Activated CD4-positive, alpha-beta memory T cell treated with anti-CD3 and anti-CD28 coated beads, Interleukin-2, amount 10 ng/mL, durations not matched to agents 7 days and 5 days (primary cell): ENCODE measurements at regions not wholly inside any gene's neighbourhood (a gene's known extent, or its start where the extent isn't known, plus 50 kb on each side); places are given as distances from the start of the nearest gene placed in this dataset.

Experiments
- CTCF ChIA-PET: fragments of 350-600 bp; sonication (Branson Sonifier 250); formaldehyde crosslinking; loops from one replicate; lab custom pipeline; 2021; ENCODE audit warnings: antibody characterized with exemption, inconsistent platforms; lab: Charles Lee
- POLR2A ChIA-PET: fragments of 350-600 bp; sonication (Branson Sonifier 250); formaldehyde crosslinking; loops from one replicate; lab custom pipeline; 2021; ENCODE audit warnings: antibody characterized with exemption; lab: Charles Lee
- DNase-seq: peaks from one replicate; pipeline ENCODE4 v3.0.0-alpha.2; 2020
- H3K27ac Mint-ChIP-seq: one replicate; pipeline ENCODE4 v1.8.0; 2021; ENCODE audit warnings: mild to moderate bottlenecking, mixed read lengths
- H3K27me3 Mint-ChIP-seq: one replicate; pipeline ENCODE4 v1.8.0; 2021; ENCODE audit warnings: mixed read lengths
- H3K36me3 Mint-ChIP-seq: one replicate; pipeline ENCODE4 v1.8.0; 2021; ENCODE audit warnings: low read depth, mixed read lengths
- H3K4me1 Mint-ChIP-seq: one replicate; pipeline ENCODE4 v1.8.0; 2021; ENCODE audit warnings: mixed read lengths
- H3K4me3 Mint-ChIP-seq: one replicate; pipeline ENCODE4 v1.8.0; 2021; ENCODE audit warnings: mild to moderate bottlenecking, mixed read lengths
- H3K9me3 Mint-ChIP-seq: one replicate; pipeline ENCODE4 v1.8.0; 2021; ENCODE audit warnings: mixed read lengths

DNA sequence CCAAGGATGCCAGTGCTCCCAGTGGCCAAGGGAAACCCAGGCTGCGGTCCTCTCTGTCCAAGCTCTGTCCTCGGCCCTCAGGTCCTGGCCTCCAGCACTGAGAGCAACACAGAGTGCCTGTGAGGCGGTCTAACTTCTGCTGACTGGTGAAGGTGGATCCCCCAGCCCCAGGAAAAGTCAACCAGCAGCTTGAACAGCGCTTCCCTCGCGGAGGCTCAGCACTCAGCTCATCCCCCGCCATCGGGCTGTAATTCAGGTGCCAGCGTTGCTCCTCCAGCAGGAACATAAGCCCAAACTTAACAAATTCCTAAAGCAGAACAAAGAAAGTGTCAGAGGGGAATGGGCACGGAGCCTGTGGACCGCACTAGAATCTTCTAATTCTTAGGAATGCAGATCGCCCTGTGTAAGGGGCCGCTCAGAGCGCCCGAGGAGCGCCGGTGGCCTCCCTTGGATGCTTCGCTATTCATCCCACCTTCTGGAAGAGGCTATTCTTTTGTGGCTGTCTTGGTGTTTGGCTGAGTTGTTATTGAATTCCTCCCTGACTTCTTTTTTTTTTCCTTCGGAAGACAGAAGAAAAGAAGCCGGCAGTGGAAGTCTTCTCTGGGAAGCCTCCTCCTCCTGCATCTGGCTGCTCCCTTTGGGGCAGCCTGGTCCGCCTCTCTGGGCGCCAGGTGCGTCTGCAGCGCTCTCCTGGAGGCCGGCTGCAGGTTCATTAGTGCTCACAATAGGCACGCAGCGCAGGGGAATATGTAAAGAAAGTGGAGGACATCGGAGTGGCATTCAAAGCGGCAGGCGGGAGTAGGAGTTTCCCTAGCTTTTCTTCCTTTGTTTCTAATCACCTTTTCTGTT is 905.6 kb downstream of the TSN start:
- POLR2A ChIA-PET = no interaction called here

GRCh38 chr2:122663620-122664019 is 908.2 kb downstream of the TSN start:
- no peaks in the 10 kb centered on the region for H3K4me1 Mint-ChIP-seq
- H3K4me3 Mint-ChIP-seq = no peak overlapping the region
- ChIA-PET CTCF (no interaction called here), POLR2A (no interaction called here)
- H3K9me3 Mint-ChIP-seq = no peaks in the 10 kb centered on the region
- no peak for DNase-seq
- H3K27ac Mint-ChIP-seq = no peak overlapping the region
- H3K36me3 Mint-ChIP-seq = no peaks in the 10 kb centered on the region
- no peaks in the 10 kb centered on the region for H3K27me3 Mint-ChIP-seq

More for the DNA sequence above, 905.6 kb downstream of the TSN start:
- Mint-ChIP-seq H3K4me3 (no peak overlapping the region), H3K36me3 (no peaks in the 10 kb centered on the region), H3K9me3 (no peaks in the 10 kb centered on the region), H3K4me1 (no peaks in the 10 kb centered on the region), H3K27me3 (no peaks in the 10 kb centered on the region), H3K27ac (no peak overlapping the region)
- no peak for DNase-seq
- CTCF ChIA-PET = no interaction called here

- ChIA-PET CTCF (no interaction called here), POLR2A (no interaction called here)
- Mint-ChIP-seq H3K4me1 (no peaks in the 10 kb centered on the region), H3K27me3 (no peaks in the 10 kb centered on the region), H3K36me3 (no peaks in the 10 kb centered on the region), H3K9me3 (no peaks in the 10 kb centered on the region), H3K4me3 (no peak overlapping the region), H3K27ac (no peak overlapping the region)
- DNase-seq = no peak
These were observed 914.2 kb downstream of the TSN start for GRCh38 chr2:122669627-122670026.

- DNase-seq = no peak
- no peaks in the 10 kb centered on the region for H3K27me3 Mint-ChIP-seq
- H3K27ac Mint-ChIP-seq = no peak overlapping the region
- H3K36me3 Mint-ChIP-seq = no peaks in the 10 kb centered on the region
- POLR2A ChIA-PET = no interaction called here
- CTCF ChIA-PET = no interaction called here
- no peak overlapping the region for H3K4me3 Mint-ChIP-seq
- H3K4me1 Mint-ChIP-seq = no peaks in the 10 kb centered on the region
- H3K9me3 Mint-ChIP-seq = peaks cover 2% of the 10 kb centered on the region
These were observed 915.4 kb downstream of the TSN start for GRCh38 chr2:122670897-122671296.

- CTCF ChIA-PET = no interaction called here
- Mint-ChIP-seq H3K27me3 (no peaks in the 10 kb centered on the region), H3K4me1 (no peaks in the 10 kb centered on the region), H3K9me3 (peaks cover 5% of the 10 kb centered on the region), H3K4me3 (no peak overlapping the region), H3K36me3 (no peaks in the 10 kb centered on the region), H3K27ac (no peak overlapping the region)
- no peak for DNase-seq
- POLR2A ChIA-PET = interaction anchor here (0.7 kb wide), 1 partner anchor 1774 kb away, joined by 3 read pairs; no protein-coding TSS in a partner anchor
These were observed 925.2 kb downstream of the TSN start for GRCh38 chr2:122680662-122681061.

DNA sequence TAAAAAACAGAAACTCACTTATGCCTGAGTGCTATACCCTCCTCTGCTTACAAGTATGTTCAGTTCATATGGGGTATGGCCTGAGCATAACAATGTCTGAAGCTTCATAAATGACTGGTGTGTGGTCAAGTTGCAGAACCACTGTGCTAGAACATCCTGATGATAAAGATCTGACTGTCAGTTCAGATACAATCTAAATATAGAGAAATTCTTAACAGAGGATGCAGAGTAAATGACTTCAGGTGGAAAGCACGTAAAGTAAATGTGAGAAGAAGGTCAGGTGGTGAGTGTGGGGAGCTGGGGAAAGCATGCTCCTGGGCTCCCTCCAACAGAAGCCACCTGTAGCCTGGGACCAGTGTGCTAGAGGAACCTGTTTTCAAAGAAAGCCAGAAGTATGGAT is 926.2 kb downstream of the TSN start:
- H3K27me3 Mint-ChIP-seq = no peaks in the 10 kb centered on the region
- POLR2A ChIA-PET = no interaction called here
- H3K4me1 Mint-ChIP-seq = no peaks in the 10 kb centered on the region
- DNase-seq = no peak
- peaks cover 6% of the 10 kb centered on the region for H3K9me3 Mint-ChIP-seq
- no peak overlapping the region for H3K27ac Mint-ChIP-seq
- no peak overlapping the region for H3K4me3 Mint-ChIP-seq
- CTCF ChIA-PET = no interaction called here
- H3K36me3 Mint-ChIP-seq = no peaks in the 10 kb centered on the region

- no peaks in the 10 kb centered on the region for H3K27me3 Mint-ChIP-seq
- CTCF ChIA-PET = no interaction called here
- H3K4me1 Mint-ChIP-seq = no peaks in the 10 kb centered on the region
- no peak for DNase-seq
- POLR2A ChIA-PET = no interaction called here
- no peak overlapping the region for H3K4me3 Mint-ChIP-seq
- H3K36me3 Mint-ChIP-seq = no peaks in the 10 kb centered on the region
- H3K9me3 Mint-ChIP-seq = peaks cover 6% of the 10 kb centered on the region
- no peak overlapping the region for H3K27ac Mint-ChIP-seq
These were observed 926.9 kb downstream of the TSN start for GRCh38 chr2:122682356-122682755.

DNA sequence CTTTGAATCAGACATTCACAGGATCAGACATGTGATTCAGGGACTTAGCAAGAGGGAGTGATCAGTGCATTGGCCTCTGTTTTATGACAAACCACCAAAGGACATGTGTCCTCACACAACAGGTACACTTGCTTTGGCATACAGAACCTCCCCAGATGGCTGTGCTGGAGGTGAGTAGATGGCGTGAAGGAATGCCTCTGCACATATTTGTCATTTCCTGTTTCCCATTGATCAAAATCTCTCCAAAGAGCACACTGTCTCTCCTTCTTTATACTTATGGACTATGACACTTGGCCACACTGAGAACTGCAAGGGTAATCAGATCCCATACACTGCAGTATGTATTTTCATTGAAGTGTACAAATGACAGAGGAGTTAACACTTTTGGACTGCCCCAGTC is 927.6 kb downstream of the TSN start:
- ChIA-PET CTCF (no interaction called here), POLR2A (no interaction called here)
- no peaks in the 10 kb centered on the region for H3K4me1 Mint-ChIP-seq
- no peaks in the 10 kb centered on the region for H3K36me3 Mint-ChIP-seq
- H3K4me3 Mint-ChIP-seq = no peak overlapping the region
- peaks cover 6% of the 10 kb centered on the region for H3K9me3 Mint-ChIP-seq
- no peak overlapping the region for H3K27ac Mint-ChIP-seq
- no peaks in the 10 kb centered on the region for H3K27me3 Mint-ChIP-seq
- DNase-seq = no peak

- Mint-ChIP-seq H3K4me3 (no peak overlapping the region), H3K4me1 (no peaks in the 10 kb centered on the region), H3K27me3 (no peaks in the 10 kb centered on the region), H3K27ac (no peak overlapping the region), H3K9me3 (no peaks in the 10 kb centered on the region), H3K36me3 (no peaks in the 10 kb centered on the region)
- no peak for DNase-seq
- ChIA-PET POLR2A (no interaction called here), CTCF (no interaction called here)
These were observed 937.1 kb downstream of the TSN start for GRCh38 chr2:122692400-122693083.

DNA sequence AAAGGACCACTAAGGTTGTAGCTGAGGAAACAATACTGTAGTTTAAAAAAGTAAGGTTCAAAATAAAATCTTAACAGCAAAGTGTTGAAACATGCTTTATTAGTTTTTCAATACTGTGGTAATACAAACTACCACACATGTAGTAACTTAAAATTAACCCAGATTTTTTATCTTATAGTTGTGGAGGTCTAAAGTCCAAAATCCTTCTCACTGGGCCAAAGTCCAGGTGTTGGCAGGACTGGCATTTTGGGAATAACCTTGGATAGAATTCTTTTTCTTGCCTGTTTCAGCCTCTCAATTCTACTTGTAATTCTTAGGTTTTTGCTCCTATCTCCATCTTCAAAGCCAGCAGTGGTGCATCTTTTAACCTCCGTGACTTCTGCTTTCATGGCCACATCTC is 942.0 kb downstream of the TSN start:
- Mint-ChIP-seq H3K27ac (no peak overlapping the region), H3K4me3 (no peak overlapping the region), H3K36me3 (no peaks in the 10 kb centered on the region), H3K9me3 (no peaks in the 10 kb centered on the region), H3K27me3 (no peaks in the 10 kb centered on the region), H3K4me1 (no peaks in the 10 kb centered on the region)
- POLR2A ChIA-PET = no interaction called here
- CTCF ChIA-PET = no interaction called here
- DNase-seq = no peak

- POLR2A ChIA-PET = no interaction called here
- CTCF ChIA-PET = no interaction called here
- H3K4me1 Mint-ChIP-seq = no peaks in the 10 kb centered on the region
- H3K27me3 Mint-ChIP-seq = no peaks in the 10 kb centered on the region
- no peak overlapping the region for H3K4me3 Mint-ChIP-seq
- DNase-seq = no peak
- no peaks in the 10 kb centered on the region for H3K36me3 Mint-ChIP-seq
- H3K27ac Mint-ChIP-seq = no peak overlapping the region
- H3K9me3 Mint-ChIP-seq = no peaks in the 10 kb centered on the region
These were observed 948.2 kb downstream of the TSN start for GRCh38 chr2:122703676-122704075.

- no peak overlapping the region for H3K4me3 Mint-ChIP-seq
- no peaks in the 10 kb centered on the region for H3K4me1 Mint-ChIP-seq
- no peak overlapping the region for H3K27ac Mint-ChIP-seq
- H3K36me3 Mint-ChIP-seq = no peaks in the 10 kb centered on the region
- ChIA-PET POLR2A (no interaction called here), CTCF (no interaction called here)
- H3K27me3 Mint-ChIP-seq = no peaks in the 10 kb centered on the region
- no peaks in the 10 kb centered on the region for H3K9me3 Mint-ChIP-seq
- DNase-seq = no peak
These were observed 948.7 kb downstream of the TSN start for GRCh38 chr2:122704109-122704563.

- no peaks in the 10 kb centered on the region for H3K4me1 Mint-ChIP-seq
- no peak overlapping the region for H3K27ac Mint-ChIP-seq
- DNase-seq = no peak
- CTCF ChIA-PET = no interaction called here
- H3K9me3 Mint-ChIP-seq = peaks cover 2% of the 10 kb centered on the region
- no peaks in the 10 kb centered on the region for H3K36me3 Mint-ChIP-seq
- H3K4me3 Mint-ChIP-seq = no peak overlapping the region
- POLR2A ChIA-PET = no interaction called here
- no peaks in the 10 kb centered on the region for H3K27me3 Mint-ChIP-seq
These were observed 950.3 kb downstream of the TSN start for GRCh38 chr2:122705746-122706145.
